Tibial nerve (tissue), 3 donors: ENCODE measurements at regions not wholly inside any gene's neighbourhood (a gene's known extent, or its start where the extent isn't known, plus 50 kb on each side); places are given as distances from the start of the nearest gene placed in this dataset.

Experiments
- POLR2A ChIP-seq, 2 donors: fragments of 450-650 bp; IDR thresholded peaks; one replicate each; pipeline ENCODE4 v1.6.1; 2017; ENCODE audit warnings: antibody characterized with exemption in 2 of 2, mild to moderate bottlenecking in 2 of 2, moderate library complexity in 2 of 2
- TF ChIP-seq, protein P1 (sequence below), 5 experiments: fragments of 200-600 bp in 3 of 5; fragments of 450-650 bp in 2 of 5; sonication (generic) in 3 of 5; IDR thresholded peaks; one replicate each; pipeline ENCODE4 v1.5.1; 2016 to 2019; ENCODE audit warnings: antibody characterized with exemption in 5 of 5, mild to moderate bottlenecking in 3 of 5, moderate library complexity in 2 of 5

DNA sequence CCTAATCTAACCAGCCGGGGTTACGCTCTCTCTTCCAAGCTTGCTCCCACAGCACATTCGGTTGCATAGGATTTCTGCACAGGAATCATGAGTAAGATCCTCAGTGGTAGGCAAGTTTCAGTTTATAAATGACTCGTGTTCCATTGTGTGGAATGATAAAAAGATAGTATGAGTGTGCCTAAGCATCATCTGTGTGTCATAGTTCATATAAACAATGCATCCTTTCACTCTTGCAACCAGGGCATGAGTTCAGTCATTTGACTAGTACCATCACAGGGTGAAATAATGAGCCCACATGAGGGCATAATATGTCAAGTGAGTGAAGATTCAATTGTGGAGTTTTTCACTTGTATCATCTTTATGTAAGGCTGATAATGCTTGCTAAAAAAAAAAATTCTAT is 417.1 kb upstream of the CDH2 start:
- TF ChIP-seq, protein P1, sequence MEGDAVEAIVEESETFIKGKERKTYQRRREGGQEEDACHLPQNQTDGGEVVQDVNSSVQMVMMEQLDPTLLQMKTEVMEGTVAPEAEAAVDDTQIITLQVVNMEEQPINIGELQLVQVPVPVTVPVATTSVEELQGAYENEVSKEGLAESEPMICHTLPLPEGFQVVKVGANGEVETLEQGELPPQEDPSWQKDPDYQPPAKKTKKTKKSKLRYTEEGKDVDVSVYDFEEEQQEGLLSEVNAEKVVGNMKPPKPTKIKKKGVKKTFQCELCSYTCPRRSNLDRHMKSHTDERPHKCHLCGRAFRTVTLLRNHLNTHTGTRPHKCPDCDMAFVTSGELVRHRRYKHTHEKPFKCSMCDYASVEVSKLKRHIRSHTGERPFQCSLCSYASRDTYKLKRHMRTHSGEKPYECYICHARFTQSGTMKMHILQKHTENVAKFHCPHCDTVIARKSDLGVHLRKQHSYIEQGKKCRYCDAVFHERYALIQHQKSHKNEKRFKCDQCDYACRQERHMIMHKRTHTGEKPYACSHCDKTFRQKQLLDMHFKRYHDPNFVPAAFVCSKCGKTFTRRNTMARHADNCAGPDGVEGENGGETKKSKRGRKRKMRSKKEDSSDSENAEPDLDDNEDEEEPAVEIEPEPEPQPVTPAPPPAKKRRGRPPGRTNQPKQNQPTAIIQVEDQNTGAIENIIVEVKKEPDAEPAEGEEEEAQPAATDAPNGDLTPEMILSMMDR (IDR thresholded peaks at IDR 0.05) = no peak
- TF ChIP-seq POLR2A (IDR thresholded peaks at IDR 0.05) = no peak
